NCI-H128 (cell line): ENCODE measurements at regions not wholly inside any gene's neighbourhood (a gene's known extent, or its start where the extent isn't known, plus 50 kb on each side); places are given as distances from the start of the nearest gene placed in this dataset.

Experiments
- DNase-seq: peaks from one replicate; lab custom pipeline; 2025; ENCODE audit not compliant: unreplicated experiment; lab: John Stamatoyannopoulos, UW

GRCh38 chr17:69716556-69716955, 302.1 kb downstream of the MAP2K6 start:
- no peak for DNase-seq

- DNase-seq, result no peak
These were observed 302.7 kb downstream of the MAP2K6 start for GRCh38 chr17:69717214-69717613.

GRCh38 chr17:69717819-69718218, 303.3 kb downstream of the MAP2K6 start:
- no peak for DNase-seq

GRCh38 chr17:69719474-69720048, 305.1 kb downstream of the MAP2K6 start:
- no peak for DNase-seq

- no peak for DNase-seq
These were observed 308.0 kb downstream of the MAP2K6 start for GRCh38 chr17:69722518-69722917.

- DNase-seq, result no peak
These were observed 308.8 kb downstream of the MAP2K6 start for GRCh38 chr17:69723316-69723715.

GRCh38 chr17:69723741-69724140, 309.2 kb downstream of the MAP2K6 start:
- no peak for DNase-seq

GRCh38 chr17:69724238-69724637, 309.7 kb downstream of the MAP2K6 start:
- no peak for DNase-seq

GRCh38 chr17:69725146-69725545, 310.6 kb downstream of the MAP2K6 start:
- DNase-seq, result no peak

GRCh38 chr17:69728816-69729215, 314.3 kb downstream of the MAP2K6 start:
- DNase-seq, result no peak

GRCh38 chr17:69729944-69730343, 315.4 kb downstream of the MAP2K6 start:
- DNase-seq, result no peak

GRCh38 chr17:69732272-69732918, 317.9 kb downstream of the MAP2K6 start:
- no peak for DNase-seq

- no peak for DNase-seq
These were observed 318.9 kb downstream of the MAP2K6 start for GRCh38 chr17:69733171-69734012.

- DNase-seq, result no peak
These were observed 320.2 kb downstream of the MAP2K6 start for GRCh38 chr17:69734656-69735055.

GRCh38 chr17:69735285-69735684, 320.8 kb downstream of the MAP2K6 start:
- no peak for DNase-seq

- no peak for DNase-seq
These were observed 328.6 kb downstream of the MAP2K6 start for GRCh38 chr17:69743091-69743490.

GRCh38 chr17:69744512-69745070, 330.1 kb downstream of the MAP2K6 start:
- DNase-seq, result no peak

- no peak for DNase-seq
These were observed 325.1 kb upstream of the KCNJ16 start for GRCh38 chr17:69749911-69750310.

- no peak for DNase-seq
These were observed 317.2 kb upstream of the KCNJ16 start for GRCh38 chr17:69757688-69758430.

GRCh38 chr17:69760562-69760961, 314.5 kb upstream of the KCNJ16 start:
- no peak for DNase-seq

- no peak for DNase-seq
These were observed 314.0 kb upstream of the KCNJ16 start for GRCh38 chr17:69761011-69761410.
